Stimulated activated CD4-positive, alpha-beta T cell treated with anti-CD3 and anti-CD28 coated beads, Interleukin-4, amount 100 ng/mL, for 48 hours (primary cell): ENCODE measurements at regions not wholly inside any gene's neighbourhood (a gene's known extent, or its start where the extent isn't known, plus 50 kb on each side); places are given as distances from the start of the nearest gene placed in this dataset.
"Not testable (repeated sequence)": the region's sequence is repeated elsewhere in the genome, so short reads cannot be mapped to it uniquely, and the experiment has no call there.

Source experiments
- DNase-seq, 2 donors: peaks; one replicate each; pipeline ENCODE4 v3.0.0-alpha.2; 2020; ENCODE audit warnings: low read depth in 2 of 2

- no peak for DNase-seq
Measured at GRCh38 chr4:60952921-60953320, 247.2 kb upstream of the ADGRL3 start.

GRCh38 chr4:60953826-60954225 is 246.3 kb upstream of the ADGRL3 start:
- no peak for DNase-seq

GRCh38 chr4:60962286-60962685 is 237.8 kb upstream of the ADGRL3 start:
- no peak for DNase-seq

GRCh38 chr4:60981534-60981933 is 218.6 kb upstream of the ADGRL3 start:
- no peak for DNase-seq

- DNase-seq, result no peak
Measured at GRCh38 chr4:60989141-60989540, 211.0 kb upstream of the ADGRL3 start.

GRCh38 chr4:60992037-60992436 is 208.1 kb upstream of the ADGRL3 start:
- DNase-seq, result no peak

GRCh38 chr4:61003301-61003700 is 196.8 kb upstream of the ADGRL3 start:
- DNase-seq, result no peak

- DNase-seq, result no peak
Measured at GRCh38 chr4:61004651-61005170, 195.4 kb upstream of the ADGRL3 start.

- DNase-seq, result no peak
Measured at GRCh38 chr4:61011051-61011450, 189.1 kb upstream of the ADGRL3 start.

GRCh38 chr4:61011936-61012335 is 188.2 kb upstream of the ADGRL3 start:
- not testable (repeated sequence) for DNase-seq

GRCh38 chr4:61024610-61025009 is 175.5 kb upstream of the ADGRL3 start:
- DNase-seq, result no peak

GRCh38 chr4:61027939-61028338 is 172.2 kb upstream of the ADGRL3 start:
- no peak for DNase-seq

- no peak for DNase-seq
Measured at GRCh38 chr4:61036071-61036684, 163.9 kb upstream of the ADGRL3 start.

GRCh38 chr4:61041527-61041926 is 158.6 kb upstream of the ADGRL3 start:
- DNase-seq, result no peak

GRCh38 chr4:61044837-61045236 is 155.3 kb upstream of the ADGRL3 start:
- no peak for DNase-seq

- no peak for DNase-seq
Measured at GRCh38 chr4:61049018-61049417, 151.1 kb upstream of the ADGRL3 start.

GRCh38 chr4:61067381-61067780 is 132.7 kb upstream of the ADGRL3 start:
- no peak for DNase-seq

GRCh38 chr4:61068060-61068459 is 132.1 kb upstream of the ADGRL3 start:
- DNase-seq, result no peak

GRCh38 chr4:61068745-61069144 is 131.4 kb upstream of the ADGRL3 start:
- no peak for DNase-seq

GRCh38 chr4:61070269-61070668 is 129.9 kb upstream of the ADGRL3 start:
- DNase-seq, result no peak

GRCh38 chr4:61079427-61079826 is 120.7 kb upstream of the ADGRL3 start:
- no peak for DNase-seq

GRCh38 chr4:61079976-61080375 is 120.2 kb upstream of the ADGRL3 start:
- DNase-seq, result no peak

- no peak for DNase-seq
Measured at GRCh38 chr4:61085534-61085933, 114.6 kb upstream of the ADGRL3 start.

- DNase-seq, result no peak
Measured at GRCh38 chr4:61086357-61086756, 113.8 kb upstream of the ADGRL3 start.
